ENCODE measurements at regions not wholly inside any gene's neighbourhood (a gene's known extent, or its start where the extent isn't known, plus 50 kb on each side); places are given as distances from the start of the nearest gene placed in this dataset.

DNA sequence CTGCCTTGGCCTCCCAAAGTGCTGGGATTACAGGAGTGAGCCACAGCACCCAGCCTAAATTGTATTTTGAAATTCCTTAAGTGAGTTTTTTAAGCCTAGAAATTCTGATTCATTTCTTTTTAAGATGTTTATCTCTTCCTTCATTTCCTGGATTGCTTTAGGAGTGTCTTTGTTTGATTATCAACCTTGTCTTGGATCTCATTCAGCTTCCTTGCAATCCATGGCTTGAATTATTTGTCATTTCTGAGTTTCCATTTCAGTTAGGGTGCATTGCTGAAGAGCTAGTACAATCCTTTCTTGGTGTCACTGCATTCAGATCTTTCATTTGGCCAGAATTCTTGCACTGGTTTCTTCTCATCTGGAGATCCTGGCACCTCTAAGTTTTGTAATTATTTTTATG lies 606.4 kb upstream of the ZNF804A start:
- TF ChIP-seq GATA2 (IDR thresholded peaks at IDR 0.05; ENCODE audit: insufficient read depth, insufficient read length, low read depth, low read length) (no peak), POLR2A (IDR thresholded peaks at IDR 0.05; ENCODE audit: low read depth, low read length) (no peak)
- TF ChIP-seq, protein P1, sequence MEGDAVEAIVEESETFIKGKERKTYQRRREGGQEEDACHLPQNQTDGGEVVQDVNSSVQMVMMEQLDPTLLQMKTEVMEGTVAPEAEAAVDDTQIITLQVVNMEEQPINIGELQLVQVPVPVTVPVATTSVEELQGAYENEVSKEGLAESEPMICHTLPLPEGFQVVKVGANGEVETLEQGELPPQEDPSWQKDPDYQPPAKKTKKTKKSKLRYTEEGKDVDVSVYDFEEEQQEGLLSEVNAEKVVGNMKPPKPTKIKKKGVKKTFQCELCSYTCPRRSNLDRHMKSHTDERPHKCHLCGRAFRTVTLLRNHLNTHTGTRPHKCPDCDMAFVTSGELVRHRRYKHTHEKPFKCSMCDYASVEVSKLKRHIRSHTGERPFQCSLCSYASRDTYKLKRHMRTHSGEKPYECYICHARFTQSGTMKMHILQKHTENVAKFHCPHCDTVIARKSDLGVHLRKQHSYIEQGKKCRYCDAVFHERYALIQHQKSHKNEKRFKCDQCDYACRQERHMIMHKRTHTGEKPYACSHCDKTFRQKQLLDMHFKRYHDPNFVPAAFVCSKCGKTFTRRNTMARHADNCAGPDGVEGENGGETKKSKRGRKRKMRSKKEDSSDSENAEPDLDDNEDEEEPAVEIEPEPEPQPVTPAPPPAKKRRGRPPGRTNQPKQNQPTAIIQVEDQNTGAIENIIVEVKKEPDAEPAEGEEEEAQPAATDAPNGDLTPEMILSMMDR (IDR thresholded peaks at IDR 0.05; ENCODE audit: extremely low read depth in 1 of 2, insufficient read depth in 1 of 2, low read depth in 1 of 2, low read length in 2 of 2), result no peak
- TF ChIP-seq, protein P2, sequence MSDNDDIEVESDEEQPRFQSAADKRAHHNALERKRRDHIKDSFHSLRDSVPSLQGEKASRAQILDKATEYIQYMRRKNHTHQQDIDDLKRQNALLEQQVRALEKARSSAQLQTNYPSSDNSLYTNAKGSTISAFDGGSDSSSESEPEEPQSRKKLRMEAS (IDR thresholded peaks at IDR 0.05; ENCODE audit: insufficient read depth, insufficient read length), result no peak

Data from endothelial cell of umbilical vein (primary cell).